BLaER1 treated with 17β-estradiol and CSF1 and Interleukin-3, amounts not matched to agents 10 nM and 100 nM (cell line): ENCODE measurements at regions not wholly inside any gene's neighbourhood (a gene's known extent, or its start where the extent isn't known, plus 50 kb on each side); places are given as distances from the start of the nearest gene placed in this dataset.

Experiments used
- H3K27ac ChIP-seq, 11 experiments: shearing (Covaris generic); formaldehyde crosslinking; 2 replicates each; pipeline ENCODE4 v1.8.1; 2022
- H3K27me3 ChIP-seq, 11 experiments: shearing (Covaris generic); formaldehyde crosslinking; 2 replicates each; pipeline ENCODE4 v1.8.1; 2022
- H3K36me3 ChIP-seq, 11 experiments: shearing (Covaris generic); formaldehyde crosslinking; 2 replicates each; pipeline ENCODE4 v1.8.1; 2022
- H3K4me1 ChIP-seq, 10 experiments: shearing (Covaris generic); formaldehyde crosslinking; 2 replicates each; pipeline ENCODE4 v1.8.1; 2022
- H3K4me2 ChIP-seq, 11 experiments: shearing (Covaris generic); formaldehyde crosslinking; 2 replicates each; pipeline ENCODE4 v1.8.1; 2022
- H3K4me3 ChIP-seq, 10 experiments: shearing (Covaris generic); formaldehyde crosslinking; 2 replicates each; pipeline ENCODE4 v1.8.1; 2022
- H3K9ac ChIP-seq, 11 experiments: shearing (Covaris generic); formaldehyde crosslinking; 2 replicates each; pipeline ENCODE4 v1.8.1; 2022
- H3K9me3 ChIP-seq, 11 experiments: shearing (Covaris generic); formaldehyde crosslinking; replicated peaks in 1 of 11; 2 replicates each; pipeline ENCODE4 v1.8.1; 2022
- H4K20me1 ChIP-seq, 11 experiments: shearing (Covaris generic); formaldehyde crosslinking; 2 replicates each; pipeline ENCODE4 v1.8.1; 2022
- Cebpa-rat ChIP-seq, 11 experiments: shearing (Covaris generic); IDR thresholded peaks; 2 replicates each; pipeline ENCODE4 v1.8.1; 2022

DNA sequence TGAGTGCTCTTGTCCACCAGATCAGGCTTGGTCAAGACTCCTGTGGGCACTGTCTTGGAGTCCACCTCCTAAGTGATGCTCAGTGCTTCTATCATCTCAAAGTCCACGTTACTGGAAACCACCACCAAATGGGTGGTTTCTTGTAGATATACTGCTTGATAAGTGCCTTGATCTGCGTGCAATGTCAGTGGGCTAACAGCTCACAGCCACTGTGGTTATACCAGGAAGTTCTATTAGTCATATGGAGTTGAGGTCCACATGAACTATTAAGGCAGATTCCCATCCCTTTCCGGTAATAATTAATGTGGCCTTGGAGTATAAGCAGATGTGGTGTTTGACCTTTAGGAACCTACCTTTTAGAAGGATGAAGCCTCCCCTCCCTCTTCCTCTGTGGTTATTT is 161.9 kb downstream of the ZNF518B start:
- H3K27me3 ChIP-seq: no peaks in the 10 kb centered on the region
- H3K27ac ChIP-seq: no peak overlapping the region

DNA sequence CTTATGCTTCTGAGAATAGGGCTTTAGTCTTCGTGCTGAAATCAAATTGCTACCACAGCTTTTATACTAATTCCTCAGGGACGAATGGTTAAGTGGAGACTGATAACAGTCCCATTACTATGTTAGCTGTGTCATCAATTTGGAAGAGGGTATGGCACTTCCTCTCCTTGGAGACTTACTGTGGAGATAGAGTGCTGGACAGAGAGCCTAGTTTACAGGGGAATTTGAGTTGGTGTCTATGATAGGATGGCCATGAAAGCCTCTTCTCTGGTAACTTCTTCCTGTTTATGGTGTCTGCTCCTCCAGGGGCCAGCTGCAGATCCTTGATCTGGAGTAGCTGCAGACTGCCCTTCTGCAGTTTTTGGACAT is 167.7 kb downstream of the ZNF518B start:
- H3K36me3 ChIP-seq: no peaks in the 10 kb centered on the region
- no peak overlapping the region for H3K27ac ChIP-seq
- 0 out of 22 replicates have a peak overlapping the region, but pooled peaks of 3 of the 11 experiments have one; percentile 4 for H3K4me2 ChIP-seq
- no peaks in the 10 kb centered on the region for H3K9me3 ChIP-seq
- H3K4me3 ChIP-seq: no peak overlapping the region
- no peaks in the 10 kb centered on the region for H3K27me3 ChIP-seq
- H3K4me1 ChIP-seq: peaks cover 0 to 14% (median 0%) of the 10 kb centered on the region in 10 experiments; a peak in 5 of 20 replicates
- H3K9ac ChIP-seq: no peak overlapping the region
- TF ChIP-seq Cebpa-rat (IDR thresholded peaks at IDR 0.05): no peak
- no peaks in the 10 kb centered on the region for H4K20me1 ChIP-seq

More for the DNA sequence above, 161.9 kb downstream of the ZNF518B start:
- H3K36me3 ChIP-seq: no peaks in the 10 kb centered on the region
- H4K20me1 ChIP-seq: no peaks in the 10 kb centered on the region
- TF ChIP-seq Cebpa-rat (IDR thresholded peaks at IDR 0.05): no peak
- peaks cover 0 to 7% (median 0%) of the 10 kb centered on the region in 10 experiments; a peak in 4 of 20 replicates for H3K4me1 ChIP-seq
- no peak overlapping the region for H3K9ac ChIP-seq
- H3K4me3 ChIP-seq: no peak overlapping the region
- H3K4me2 ChIP-seq: no peak overlapping the region
- no peaks in the 10 kb centered on the region for H3K9me3 ChIP-seq

DNA sequence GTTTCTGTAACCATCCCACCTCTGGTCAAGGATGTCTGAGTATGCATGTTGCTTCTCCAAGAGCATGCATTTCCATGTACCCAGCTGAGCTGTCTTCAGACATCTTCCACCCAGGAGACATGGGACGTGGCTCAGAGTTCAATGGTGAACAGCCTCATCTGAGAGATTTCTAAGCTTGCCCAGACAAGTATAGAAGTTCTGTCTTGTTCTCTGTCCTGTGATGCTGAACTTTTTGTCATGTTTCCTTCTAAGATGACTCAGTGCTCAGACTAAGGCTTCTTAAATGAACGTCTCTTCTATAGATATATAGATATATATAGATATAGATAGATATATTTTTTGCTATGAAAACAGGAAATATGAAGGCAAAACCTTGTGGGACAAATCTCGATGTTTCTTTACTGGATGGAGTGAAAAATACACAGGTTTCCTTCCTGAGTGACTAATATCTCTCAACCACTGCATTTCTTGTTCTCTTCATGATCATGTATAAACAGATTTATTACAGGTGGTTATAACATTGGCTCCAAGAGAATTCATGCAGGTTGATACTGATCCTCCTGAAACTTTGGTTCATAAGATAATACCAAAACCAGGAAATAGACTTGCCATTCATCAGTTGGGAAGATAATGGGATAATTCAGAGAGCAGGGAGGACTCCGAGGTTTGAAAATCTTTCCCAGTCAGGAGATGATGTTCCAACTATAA is 168.2 kb downstream of the ZNF518B start:
- TF ChIP-seq Cebpa-rat (IDR thresholded peaks at IDR 0.05): no peak
- Histone ChIP-seq H3K9ac (no peak overlapping the region), H3K4me3 (no peak overlapping the region), H3K36me3 (no peaks in the 10 kb centered on the region), H3K27me3 (no peaks in the 10 kb centered on the region), H3K4me2 (0 out of 22 replicates have a peak overlapping the region, but pooled peaks of 3 of the 11 experiments have one; percentile 4), H3K9me3 (no peaks in the 10 kb centered on the region), H4K20me1 (no peaks in the 10 kb centered on the region), H3K4me1 (peaks cover 0 to 9% (median 0%) of the 10 kb centered on the region in 10 experiments; a peak in 5 of 20 replicates), H3K27ac (no peak overlapping the region)

DNA sequence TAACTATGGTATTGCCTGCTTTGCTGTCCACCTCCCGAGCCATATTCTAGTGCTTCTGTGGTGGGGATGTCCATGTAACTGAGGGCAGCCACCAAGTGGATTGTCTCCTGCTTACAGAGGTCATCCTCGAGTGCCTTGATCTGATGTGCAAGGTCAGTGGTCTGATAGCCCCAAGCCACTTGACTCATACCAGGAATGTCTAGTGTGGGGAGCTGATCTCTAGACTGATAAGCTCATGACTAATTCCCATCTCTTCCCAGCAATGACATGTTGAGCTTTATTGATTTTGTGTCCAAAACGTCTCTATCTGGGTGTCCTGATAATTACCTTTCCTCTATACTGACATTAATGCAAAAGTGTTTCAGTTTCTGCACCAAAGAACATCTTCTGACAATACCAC is 168.4 kb upstream of the WDR1 start:
- Histone ChIP-seq H3K9ac (no peak overlapping the region), H3K27ac (no peak overlapping the region), H3K27me3 (no peaks in the 10 kb centered on the region), H3K4me2 (no peak overlapping the region), H3K9me3 (no peaks in the 10 kb centered on the region), H3K4me3 (no peak overlapping the region), H4K20me1 (no peaks in the 10 kb centered on the region), H3K36me3 (no peaks in the 10 kb centered on the region), H3K4me1 (peaks cover 0 to 7% (median 0%) of the 10 kb centered on the region in 10 experiments; a peak in 2 of 20 replicates)
- no peak for TF ChIP-seq Cebpa-rat (IDR thresholded peaks at IDR 0.05)

DNA sequence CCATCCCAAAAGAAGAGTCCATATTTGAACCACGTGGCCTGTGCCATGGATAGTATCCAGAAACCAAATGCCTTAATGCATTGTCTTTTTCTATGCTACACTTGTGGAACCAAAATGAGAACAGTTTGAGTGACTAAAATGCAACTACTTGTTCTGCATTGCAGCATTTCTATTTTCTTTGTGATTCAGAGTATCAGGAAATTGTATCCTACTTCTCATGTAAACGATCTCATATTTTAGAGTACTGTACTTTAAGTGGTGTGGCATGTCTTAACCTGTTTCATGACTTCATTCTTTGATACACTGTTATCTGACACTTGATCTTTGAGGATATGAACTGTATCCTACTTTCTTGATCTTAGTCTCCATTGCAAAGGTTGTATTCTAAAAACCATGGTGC is 167.2 kb upstream of the WDR1 start:
- H3K9me3 ChIP-seq: no peaks in the 10 kb centered on the region
- H3K4me2 ChIP-seq: no peak overlapping the region
- no peaks in the 10 kb centered on the region for H3K27me3 ChIP-seq
- no peak for TF ChIP-seq Cebpa-rat (IDR thresholded peaks at IDR 0.05)
- H3K4me1 ChIP-seq: no peaks in the 10 kb centered on the region
- H3K27ac ChIP-seq: no peak overlapping the region
- no peaks in the 10 kb centered on the region for H3K36me3 ChIP-seq
- no peak overlapping the region for H3K4me3 ChIP-seq
- no peaks in the 10 kb centered on the region for H4K20me1 ChIP-seq
- H3K9ac ChIP-seq: no peak overlapping the region

DNA sequence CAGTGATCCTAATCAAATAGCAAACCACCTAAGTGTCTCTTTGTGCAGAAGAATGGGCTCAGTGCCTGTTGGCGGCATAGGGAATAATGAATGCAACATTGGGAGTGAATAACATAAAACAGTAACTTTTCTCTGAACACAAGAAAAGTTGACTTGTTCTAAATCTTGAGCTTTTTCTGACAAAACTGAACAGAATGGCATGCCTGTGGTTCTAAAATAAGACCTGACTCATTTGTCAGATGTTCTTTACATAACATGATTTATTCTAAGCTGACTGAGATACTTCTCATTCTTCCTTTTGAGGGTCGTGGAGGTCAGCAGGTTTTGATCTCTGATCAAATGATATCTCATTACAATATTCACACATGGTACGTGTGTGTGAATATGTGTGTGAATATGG is 165.4 kb upstream of the WDR1 start:
- H3K9ac ChIP-seq: no peak overlapping the region
- H3K27me3 ChIP-seq: no peaks in the 10 kb centered on the region
- no peak overlapping the region for H3K27ac ChIP-seq
- no peak overlapping the region for H3K4me3 ChIP-seq
- no peaks in the 10 kb centered on the region for H3K4me1 ChIP-seq
- no peak overlapping the region for H3K4me2 ChIP-seq
- no peaks in the 10 kb centered on the region for H3K9me3 ChIP-seq
- H4K20me1 ChIP-seq: no peaks in the 10 kb centered on the region
- no peaks in the 10 kb centered on the region for H3K36me3 ChIP-seq
- TF ChIP-seq Cebpa-rat (IDR thresholded peaks at IDR 0.05): no peak

DNA sequence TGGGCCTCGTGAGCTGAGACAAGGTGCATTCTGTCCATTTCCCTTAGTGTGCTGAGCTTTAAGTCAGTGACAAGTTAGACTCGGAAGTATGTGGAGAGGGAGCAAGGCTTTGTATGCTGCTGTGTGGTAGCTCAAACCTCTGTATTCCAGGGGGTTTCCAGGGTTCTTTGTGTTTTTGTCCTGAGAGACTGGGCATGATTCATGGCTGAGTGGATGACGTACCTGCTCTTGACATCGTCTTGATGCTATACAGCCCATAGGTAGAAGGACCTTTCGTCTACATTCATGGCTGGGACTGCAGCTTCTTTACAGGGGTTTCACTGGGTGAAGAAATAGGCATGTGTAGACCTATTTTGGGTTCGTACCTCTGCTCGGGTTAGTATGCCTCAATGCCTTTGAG is 162.7 kb upstream of the WDR1 start:
- no peak overlapping the region for H3K4me2 ChIP-seq
- TF ChIP-seq Cebpa-rat (IDR thresholded peaks at IDR 0.05): no peak

DNA sequence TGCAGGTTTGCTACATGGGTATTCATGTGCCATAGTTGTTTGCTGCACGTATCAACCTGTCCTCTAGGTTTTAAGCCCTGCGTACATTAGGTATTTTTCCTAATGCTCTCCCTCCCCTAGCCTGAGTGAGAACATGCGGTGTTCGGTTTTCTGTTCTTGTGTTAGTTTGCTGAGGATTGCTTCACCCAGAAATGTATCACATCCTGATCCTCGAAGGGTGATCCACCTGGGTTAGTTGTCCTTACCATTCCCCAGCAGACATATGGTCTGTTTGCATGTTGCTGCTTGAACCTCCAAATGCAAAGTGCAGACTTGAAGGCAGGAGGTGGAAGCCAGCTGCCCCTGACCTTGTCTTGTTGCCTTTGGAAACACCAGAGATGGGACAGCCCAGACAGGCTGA is 161.5 kb upstream of the WDR1 start:
- no peak overlapping the region for H3K9ac ChIP-seq
- peaks cover 0 to 4% (median 0%) of the 10 kb centered on the region in 11 experiments; a peak in 1 of 22 replicates for H3K9me3 ChIP-seq
- peaks cover 10 to 19% (median 15%) of the 10 kb centered on the region in 10 experiments; a peak in 19 of 20 replicates for H3K4me1 ChIP-seq
- TF ChIP-seq Cebpa-rat (IDR thresholded peaks at IDR 0.05): no peak
- no peaks in the 10 kb centered on the region for H3K27me3 ChIP-seq
- no peaks in the 10 kb centered on the region for H4K20me1 ChIP-seq
- H3K4me2 ChIP-seq: no peak overlapping the region
- H3K36me3 ChIP-seq: no peaks in the 10 kb centered on the region
- H3K4me3 ChIP-seq: no peak overlapping the region
- H3K27ac ChIP-seq: no peak overlapping the region

More for the DNA sequence above, 162.7 kb upstream of the WDR1 start:
- no peak overlapping the region for H3K27ac ChIP-seq
- H3K9ac ChIP-seq: no peak overlapping the region
- H3K36me3 ChIP-seq: no peaks in the 10 kb centered on the region
- peaks cover 10 to 16% (median 15%) of the 10 kb centered on the region in 10 experiments; a peak in 19 of 20 replicates for H3K4me1 ChIP-seq
- no peak overlapping the region for H3K4me3 ChIP-seq
- H3K9me3 ChIP-seq: peaks cover 0 to 3% (median 0%) of the 10 kb centered on the region in 11 experiments; a peak in 1 of 22 replicates
- no peaks in the 10 kb centered on the region for H4K20me1 ChIP-seq
- no peaks in the 10 kb centered on the region for H3K27me3 ChIP-seq

DNA sequence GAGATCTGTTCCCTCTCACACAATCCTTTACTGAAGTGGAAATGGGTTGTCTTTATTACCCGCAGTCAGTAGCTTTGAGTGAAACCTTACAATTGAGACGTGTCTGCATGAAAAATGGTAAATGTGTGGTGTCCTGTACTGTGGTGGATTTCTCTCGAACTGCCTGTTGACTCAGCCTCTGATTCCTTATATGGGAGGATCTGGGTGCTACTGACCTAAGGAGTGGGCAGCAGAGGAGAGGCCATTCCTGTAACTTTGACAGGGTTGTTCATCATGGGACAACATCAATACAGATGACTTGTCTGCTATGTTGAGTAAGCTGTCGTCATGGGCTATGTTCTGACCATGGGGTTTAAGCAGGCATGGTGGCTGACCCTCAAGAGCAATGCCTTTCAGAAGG is 159.6 kb upstream of the WDR1 start:
- Histone ChIP-seq H3K9me3 (peaks cover 0 to 4% (median 0%) of the 10 kb centered on the region in 11 experiments; a peak in 1 of 22 replicates), H3K36me3 (no peaks in the 10 kb centered on the region), H3K4me3 (no peak overlapping the region), H3K27ac (no peak overlapping the region), H3K9ac (no peak overlapping the region), H4K20me1 (no peaks in the 10 kb centered on the region), H3K4me1 (peaks cover 13 to 31% (median 21%) of the 10 kb centered on the region in 10 experiments; a peak in 19 of 20 replicates), H3K27me3 (no peaks in the 10 kb centered on the region), H3K4me2 (peak overlapping the region; percentile 24 to 54 (median 37); a peak in 21 of 22 replicates)
- no peak for TF ChIP-seq Cebpa-rat (IDR thresholded peaks at IDR 0.05)

DNA sequence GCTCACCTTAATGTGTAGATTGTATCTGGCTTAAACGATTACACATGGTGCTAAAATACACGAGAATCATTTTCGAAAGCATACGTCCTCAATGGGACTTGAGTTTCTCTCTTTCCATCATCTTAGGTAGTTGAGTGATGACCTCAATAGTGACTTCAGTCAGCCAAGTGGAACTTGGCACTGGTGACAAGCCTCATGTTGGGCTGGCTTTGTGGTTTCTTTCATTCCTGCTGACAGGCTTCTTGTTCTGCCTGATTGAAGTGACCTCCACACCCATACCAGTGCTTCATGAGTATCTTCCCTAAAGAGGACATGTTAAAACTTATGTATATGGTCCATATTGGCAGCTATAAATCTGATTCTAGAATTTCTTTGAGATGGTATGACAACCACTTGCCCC is 159.1 kb upstream of the WDR1 start:
- H3K4me2 ChIP-seq: peak overlapping the region; percentile 24 to 54 (median 37)
- H3K9me3 ChIP-seq: peaks cover 0 to 4% (median 0%) of the 10 kb centered on the region in 11 experiments; a peak in 1 of 22 replicates
- H3K4me1 ChIP-seq: peaks cover 13 to 31% (median 21%) of the 10 kb centered on the region in 10 experiments; a peak in 19 of 20 replicates
- no peak overlapping the region for H3K9ac ChIP-seq
- H3K27me3 ChIP-seq: no peaks in the 10 kb centered on the region
- no peak overlapping the region for H3K27ac ChIP-seq
- H3K4me3 ChIP-seq: no peak overlapping the region
- TF ChIP-seq Cebpa-rat (IDR thresholded peaks at IDR 0.05): no peak
- no peaks in the 10 kb centered on the region for H3K36me3 ChIP-seq
- H4K20me1 ChIP-seq: no peaks in the 10 kb centered on the region
